HFFc6 (cell line): ENCODE measurements at regions not wholly inside any gene's neighbourhood (a gene's known extent, or its start where the extent isn't known, plus 50 kb on each side); places are given as distances from the start of the nearest gene placed in this dataset.
"Not testable (repeated sequence)": the region's sequence is repeated elsewhere in the genome, so short reads cannot be mapped to it uniquely, and the experiment has no call there.

Experiments
- DNase-seq: peaks from one replicate; pipeline ENCODE4 v3.0.0-alpha.2; 2018
- H3K27ac Mint-ChIP-seq: 2 replicates; pipeline ENCODE4 v1.8.0; 2020; ENCODE audit warnings: mild to moderate bottlenecking, mixed read lengths
- H3K27me3 Mint-ChIP-seq: 2 replicates; pipeline ENCODE4 v1.8.0; 2021; ENCODE audit warnings: mild to moderate bottlenecking, moderate library complexity, mixed read lengths; ENCODE audit not compliant: insufficient read depth
- H3K36me3 Mint-ChIP-seq: 2 replicates; pipeline ENCODE4 v1.8.0; 2021; ENCODE audit warnings: low read depth, mixed read lengths
- H3K4me1 Mint-ChIP-seq: 2 replicates; pipeline ENCODE4 v1.8.0; 2020; ENCODE audit warnings: low read depth, mixed read lengths
- H3K4me3 Mint-ChIP-seq: 2 replicates; pipeline ENCODE4 v1.8.0; 2020; ENCODE audit warnings: mild to moderate bottlenecking, moderate library complexity, mixed read lengths
- H3K9me3 Mint-ChIP-seq: 2 replicates; pipeline ENCODE4 v1.8.0; 2020; ENCODE audit warnings: mild to moderate bottlenecking, mixed read lengths
- TF ChIP-seq, protein P1 (sequence below): fragments of 200-600 bp; sonication (generic); IDR thresholded peaks from 2 replicates; pipeline ENCODE4 v1.5.0; 2021; ENCODE audit warnings: antibody characterized with exemption, mild to moderate bottlenecking

GRCh38 chr13:50742353-50742752 lies 101.1 kb downstream of the DLEU7 start:
- H3K9me3 Mint-ChIP-seq: no peaks in the 10 kb centered on the region
- no peaks in the 10 kb centered on the region for H3K4me1 Mint-ChIP-seq
- TF ChIP-seq, protein P1, sequence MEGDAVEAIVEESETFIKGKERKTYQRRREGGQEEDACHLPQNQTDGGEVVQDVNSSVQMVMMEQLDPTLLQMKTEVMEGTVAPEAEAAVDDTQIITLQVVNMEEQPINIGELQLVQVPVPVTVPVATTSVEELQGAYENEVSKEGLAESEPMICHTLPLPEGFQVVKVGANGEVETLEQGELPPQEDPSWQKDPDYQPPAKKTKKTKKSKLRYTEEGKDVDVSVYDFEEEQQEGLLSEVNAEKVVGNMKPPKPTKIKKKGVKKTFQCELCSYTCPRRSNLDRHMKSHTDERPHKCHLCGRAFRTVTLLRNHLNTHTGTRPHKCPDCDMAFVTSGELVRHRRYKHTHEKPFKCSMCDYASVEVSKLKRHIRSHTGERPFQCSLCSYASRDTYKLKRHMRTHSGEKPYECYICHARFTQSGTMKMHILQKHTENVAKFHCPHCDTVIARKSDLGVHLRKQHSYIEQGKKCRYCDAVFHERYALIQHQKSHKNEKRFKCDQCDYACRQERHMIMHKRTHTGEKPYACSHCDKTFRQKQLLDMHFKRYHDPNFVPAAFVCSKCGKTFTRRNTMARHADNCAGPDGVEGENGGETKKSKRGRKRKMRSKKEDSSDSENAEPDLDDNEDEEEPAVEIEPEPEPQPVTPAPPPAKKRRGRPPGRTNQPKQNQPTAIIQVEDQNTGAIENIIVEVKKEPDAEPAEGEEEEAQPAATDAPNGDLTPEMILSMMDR: no peak
- H3K36me3 Mint-ChIP-seq: no peaks in the 10 kb centered on the region
- peaks cover 18% of the 10 kb centered on the region for H3K27me3 Mint-ChIP-seq
- no peak for DNase-seq
- no peak overlapping the region for H3K4me3 Mint-ChIP-seq
- H3K27ac Mint-ChIP-seq: no peak overlapping the region

DNA sequence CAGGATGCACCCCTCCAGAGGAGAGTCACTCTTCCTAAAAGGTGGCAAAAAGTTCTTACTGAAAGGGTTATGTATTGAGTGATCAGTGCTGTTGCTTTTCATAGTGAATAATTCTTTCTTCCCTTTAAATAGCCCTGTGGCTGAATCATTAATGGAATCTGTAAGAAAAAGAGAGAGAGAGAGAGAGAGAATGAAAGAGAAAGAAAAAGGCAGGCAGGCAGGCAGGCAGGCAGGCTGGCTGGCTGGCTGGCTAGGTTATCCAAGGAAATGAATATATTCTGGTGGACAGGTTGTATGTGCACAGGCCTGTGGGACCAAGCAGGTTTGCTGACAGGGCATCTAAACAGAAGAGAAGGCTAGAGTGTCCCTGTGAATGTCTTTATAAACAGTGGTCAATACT lies 100.5 kb downstream of the DLEU7 start:
- Mint-ChIP-seq H3K9me3 (no peaks in the 10 kb centered on the region), H3K36me3 (no peaks in the 10 kb centered on the region), H3K4me1 (no peaks in the 10 kb centered on the region), H3K27me3 (peaks cover 18% of the 10 kb centered on the region), H3K27ac (no peak overlapping the region), H3K4me3 (no peak overlapping the region)
- TF ChIP-seq, protein P1: no peak
- DNase-seq: no peak

- H3K9me3 Mint-ChIP-seq: no peaks in the 10 kb centered on the region
- no peak overlapping the region for H3K4me3 Mint-ChIP-seq
- peaks cover 19% of the 10 kb centered on the region for H3K27me3 Mint-ChIP-seq
- H3K27ac Mint-ChIP-seq: no peak overlapping the region
- no peak for DNase-seq
- no peaks in the 10 kb centered on the region for H3K36me3 Mint-ChIP-seq
- TF ChIP-seq, protein P1: no peak
- no peaks in the 10 kb centered on the region for H3K4me1 Mint-ChIP-seq
Observed at GRCh38 chr13:50744116-50744660, 99.3 kb downstream of the DLEU7 start.

- Mint-ChIP-seq H3K27me3 (peaks cover 21% of the 10 kb centered on the region), H3K9me3 (no peaks in the 10 kb centered on the region), H3K27ac (no peak overlapping the region), H3K4me3 (no peak overlapping the region), H3K36me3 (no peaks in the 10 kb centered on the region), H3K4me1 (no peaks in the 10 kb centered on the region)
- TF ChIP-seq, protein P1: peak; percentile 28; the same call in 1 of the 2 replicates
- no peak for DNase-seq
Observed at GRCh38 chr13:50745542-50746115, 97.9 kb downstream of the DLEU7 start.

GRCh38 chr13:50747737-50748350 lies 95.6 kb downstream of the DLEU7 start:
- no peaks in the 10 kb centered on the region for H3K36me3 Mint-ChIP-seq
- H3K9me3 Mint-ChIP-seq: peaks cover 4% of the 10 kb centered on the region
- peaks cover 22% of the 10 kb centered on the region for H3K27me3 Mint-ChIP-seq
- TF ChIP-seq, protein P1: no peak
- H3K4me3 Mint-ChIP-seq: no peak overlapping the region
- no peak for DNase-seq
- H3K4me1 Mint-ChIP-seq: no peaks in the 10 kb centered on the region
- no peak overlapping the region for H3K27ac Mint-ChIP-seq

DNA sequence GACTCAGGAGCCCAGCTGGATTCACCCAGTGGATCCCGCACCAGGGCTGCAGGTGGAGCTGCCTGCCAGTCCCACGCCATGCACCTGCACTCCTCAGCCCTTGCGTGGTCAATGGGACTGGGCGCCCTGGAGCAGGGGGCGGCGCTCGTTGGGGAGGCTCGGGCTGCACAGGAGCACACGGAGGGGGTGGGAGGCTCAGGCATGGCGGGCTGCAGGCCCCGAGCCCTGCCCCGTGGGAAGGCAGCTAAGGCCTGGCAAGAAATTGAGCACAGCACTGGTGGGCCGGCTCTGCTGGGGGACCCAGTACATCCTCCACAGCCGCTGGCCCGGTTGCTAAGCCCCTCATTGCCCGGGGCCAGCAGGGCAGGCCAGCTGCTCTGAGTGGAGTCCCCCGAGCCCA lies 90.3 kb downstream of the DLEU7 start:
- H3K4me1 Mint-ChIP-seq, DNase-seq, H3K27ac Mint-ChIP-seq, H3K4me3 Mint-ChIP-seq, H3K36me3 Mint-ChIP-seq, H3K9me3 Mint-ChIP-seq: not testable (repeated sequence)
- peaks cover 16% of the 10 kb centered on the region for H3K27me3 Mint-ChIP-seq

DNA sequence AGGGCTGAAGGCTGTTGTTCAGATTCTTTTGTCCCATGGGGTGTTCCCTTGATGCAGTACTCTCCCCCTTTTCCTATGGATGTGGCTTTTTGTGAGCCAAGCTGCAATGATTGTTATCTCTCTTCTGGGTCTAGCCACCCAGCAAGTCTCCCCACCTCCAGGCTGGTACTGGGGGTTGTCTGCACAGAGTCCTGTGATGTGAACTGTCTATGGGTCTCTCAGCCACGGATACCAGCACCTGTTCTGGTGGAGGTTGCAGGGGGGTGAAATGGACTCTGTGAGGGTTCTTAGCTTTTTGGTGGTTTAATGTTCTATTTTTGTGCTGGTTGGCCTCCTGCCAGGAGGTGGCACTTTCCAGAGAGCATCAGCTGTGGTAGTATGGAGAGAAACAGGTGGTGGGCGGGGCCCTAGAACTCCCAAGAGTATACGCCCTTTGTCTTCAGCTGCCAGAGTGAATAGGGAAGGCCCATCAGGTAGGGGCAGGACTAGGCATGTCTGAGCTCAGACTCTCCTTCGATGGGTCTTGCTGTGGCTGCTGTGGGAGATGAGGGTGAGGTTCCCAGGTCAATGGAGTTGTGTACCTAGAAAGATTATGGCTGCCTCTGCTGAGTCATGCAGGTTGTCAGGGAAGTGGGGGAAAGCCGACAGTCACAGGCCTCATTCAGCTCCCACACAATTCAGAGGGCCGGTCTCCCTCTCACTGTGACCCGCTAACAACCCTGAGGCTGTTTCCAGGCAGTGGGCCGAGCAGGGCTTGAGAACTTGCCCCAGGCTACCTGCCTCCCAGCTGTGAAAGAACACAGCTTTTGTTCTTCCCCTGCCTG lies 87.4 kb downstream of the DLEU7 start:
- H3K27ac Mint-ChIP-seq, H3K27me3 Mint-ChIP-seq, H3K9me3 Mint-ChIP-seq, H3K4me1 Mint-ChIP-seq, H3K4me3 Mint-ChIP-seq, DNase-seq, H3K36me3 Mint-ChIP-seq: not testable (repeated sequence)
